ENCODE measurements at regions not wholly inside any gene's neighbourhood (a gene's known extent, or its start where the extent isn't known, plus 50 kb on each side); places are given as distances from the start of the nearest gene placed in this dataset.

GRCh38 chr13:80215368-80215767 lies 125.6 kb downstream of the SPRY2 start:
- Histone ChIP-seq H3F3A (ENCODE audit: control insufficient read depth, insufficient read depth) (no peaks in the 10 kb centered on the region), H3K4me3 (ENCODE audit: low read length) (no peak overlapping the region), H4K20me1 (ENCODE audit: control insufficient read depth, insufficient read depth, low read depth, low read length) (no peaks in the 10 kb centered on the region), H3K4me2 (ENCODE audit: low read length) (no peak overlapping the region), H3K9me2 (replicated peaks; ENCODE audit: control insufficient read depth, low read length) (no peaks in the 10 kb centered on the region), H3K36me3 (ENCODE audit: control insufficient read depth, low read length) (no peaks in the 10 kb centered on the region), H3K27me3 (ENCODE audit: control insufficient read depth, low read length) (no peaks in the 10 kb centered on the region), H3K4me1 (ENCODE audit: control insufficient read depth, low read length) (no peaks in the 10 kb centered on the region), H3K9me3 (ENCODE audit: control insufficient read depth, insufficient read depth, low read length) (no peaks in the 10 kb centered on the region), H3K27ac (ENCODE audit: low read depth, low read length) (no peak overlapping the region), H3K79me2 (ENCODE audit: control insufficient read depth, low read length) (no peaks in the 10 kb centered on the region)
- TF ChIP-seq CTCF (IDR thresholded peaks at IDR 0.05; ENCODE audit: low read depth, low read length, poor library complexity, severe bottlenecking) (no peak), EZH2phosphoT487 (IDR thresholded peaks at IDR 0.05; ENCODE audit: borderline replicate concordance, low read length) (no peak)

GRCh38 chr13:80214521-80214991 lies 126.4 kb downstream of the SPRY2 start:
- Histone ChIP-seq H3K36me3 (ENCODE audit: control insufficient read depth, low read length) (no peaks in the 10 kb centered on the region), H3K27ac (ENCODE audit: low read depth, low read length) (no peak overlapping the region), H3K4me3 (ENCODE audit: low read length) (no peak overlapping the region), H3K9me3 (ENCODE audit: control insufficient read depth, insufficient read depth, low read length) (no peaks in the 10 kb centered on the region), H3F3A (ENCODE audit: control insufficient read depth, insufficient read depth) (no peaks in the 10 kb centered on the region), H3K27me3 (ENCODE audit: control insufficient read depth, low read length) (no peaks in the 10 kb centered on the region), H4K20me1 (ENCODE audit: control insufficient read depth, insufficient read depth, low read depth, low read length) (no peaks in the 10 kb centered on the region), H3K4me1 (ENCODE audit: control insufficient read depth, low read length) (no peaks in the 10 kb centered on the region), H3K79me2 (ENCODE audit: control insufficient read depth, low read length) (no peaks in the 10 kb centered on the region), H3K4me2 (ENCODE audit: low read length) (no peak overlapping the region), H3K9me2 (replicated peaks; ENCODE audit: control insufficient read depth, low read length) (no peaks in the 10 kb centered on the region)
- TF ChIP-seq EZH2phosphoT487 (IDR thresholded peaks at IDR 0.05; ENCODE audit: borderline replicate concordance, low read length) = no peak
- no peak for TF ChIP-seq CTCF (IDR thresholded peaks at IDR 0.05; ENCODE audit: low read depth, low read length, poor library complexity, severe bottlenecking)

- Histone ChIP-seq H3K4me1 (ENCODE audit: control insufficient read depth, low read length) (no peaks in the 10 kb centered on the region), H3K4me3 (ENCODE audit: low read length) (no peak overlapping the region), H3K4me2 (ENCODE audit: low read length) (no peak overlapping the region), H3K27ac (ENCODE audit: low read depth, low read length) (no peak overlapping the region), H4K20me1 (ENCODE audit: control insufficient read depth, insufficient read depth, low read depth, low read length) (no peaks in the 10 kb centered on the region), H3K27me3 (ENCODE audit: control insufficient read depth, low read length) (no peaks in the 10 kb centered on the region), H3K36me3 (ENCODE audit: control insufficient read depth, low read length) (no peaks in the 10 kb centered on the region), H3K9me2 (replicated peaks; ENCODE audit: control insufficient read depth, low read length) (no peaks in the 10 kb centered on the region), H3K79me2 (ENCODE audit: control insufficient read depth, low read length) (no peaks in the 10 kb centered on the region), H3K9me3 (ENCODE audit: control insufficient read depth, insufficient read depth, low read length) (no peaks in the 10 kb centered on the region), H3F3A (ENCODE audit: control insufficient read depth, insufficient read depth) (no peaks in the 10 kb centered on the region)
- TF ChIP-seq CTCF (IDR thresholded peaks at IDR 0.05; ENCODE audit: low read depth, low read length, poor library complexity, severe bottlenecking) = no peak
- TF ChIP-seq EZH2phosphoT487 (IDR thresholded peaks at IDR 0.05; ENCODE audit: borderline replicate concordance, low read length) = no peak
These were observed 126.9 kb downstream of the SPRY2 start for GRCh38 chr13:80214050-80214449.

Measured in DOHH2 (cell line).